Activated T-cell treated with anti-CD3 and anti-CD28 coated beads, Interleukin-2, amount 50 U/mL, for 24 hours (primary cell): ENCODE measurements at regions not wholly inside any gene's neighbourhood (a gene's known extent, or its start where the extent isn't known, plus 50 kb on each side); places are given as distances from the start of the nearest gene placed in this dataset.

Source experiments
- DNase-seq: peaks from one replicate; pipeline ENCODE4 v3.0.0-alpha.2; 2020
- H3K27ac Mint-ChIP-seq: 2 replicates; pipeline ENCODE4 v1.8.0; 2020; ENCODE audit warnings: mild to moderate bottlenecking, mixed read lengths
- H3K27me3 Mint-ChIP-seq: 2 replicates; pipeline ENCODE4 v1.8.0; 2020; ENCODE audit warnings: mixed read lengths
- H3K36me3 Mint-ChIP-seq: 2 replicates; pipeline ENCODE4 v1.8.0; 2020; ENCODE audit warnings: low read depth, mixed read lengths
- H3K4me1 Mint-ChIP-seq: 2 replicates; pipeline ENCODE4 v1.8.0; 2020; ENCODE audit warnings: low read depth, mixed read lengths
- H3K4me3 Mint-ChIP-seq: 2 replicates; pipeline ENCODE4 v1.8.0; 2020; ENCODE audit warnings: mild to moderate bottlenecking, moderate library complexity, mixed read lengths
- H3K9me3 Mint-ChIP-seq: 2 replicates; pipeline ENCODE4 v1.8.0; 2020; ENCODE audit warnings: mixed read lengths

GRCh38 chr20:22402550-22402949, 181.8 kb downstream of the FOXA2 start:
- Mint-ChIP-seq H3K9me3 (no peaks in the 10 kb centered on the region), H3K27me3 (peaks cover 12% of the 10 kb centered on the region), H3K36me3 (no peaks in the 10 kb centered on the region), H3K4me1 (peaks cover 2% of the 10 kb centered on the region), H3K27ac (no peak overlapping the region), H3K4me3 (no peak overlapping the region)
- DNase-seq = no peak

DNA sequence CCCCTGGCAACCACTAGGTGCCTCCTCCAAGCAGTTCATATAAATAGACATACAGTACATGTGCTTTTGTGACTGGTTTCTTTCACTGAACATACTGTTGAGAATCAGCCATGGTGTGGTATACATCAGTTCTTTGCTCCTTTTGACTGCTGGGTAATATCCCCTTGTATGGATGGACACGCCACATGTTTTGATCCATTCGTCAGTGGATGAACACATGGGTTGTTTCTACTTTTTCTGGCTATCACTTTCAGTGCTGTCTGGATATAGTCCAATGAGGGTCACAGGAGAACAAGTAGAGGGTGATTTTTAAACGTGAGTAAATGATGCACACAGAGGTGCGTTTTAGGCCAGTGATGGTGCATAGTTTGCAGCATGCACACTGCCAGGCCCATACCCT, 183.9 kb downstream of the FOXA2 start:
- Mint-ChIP-seq H3K36me3 (no peaks in the 10 kb centered on the region), H3K4me1 (peaks cover 2% of the 10 kb centered on the region), H3K4me3 (no peak overlapping the region), H3K27me3 (peaks cover 12% of the 10 kb centered on the region), H3K9me3 (no peaks in the 10 kb centered on the region), H3K27ac (no peak overlapping the region)
- no peak for DNase-seq

DNA sequence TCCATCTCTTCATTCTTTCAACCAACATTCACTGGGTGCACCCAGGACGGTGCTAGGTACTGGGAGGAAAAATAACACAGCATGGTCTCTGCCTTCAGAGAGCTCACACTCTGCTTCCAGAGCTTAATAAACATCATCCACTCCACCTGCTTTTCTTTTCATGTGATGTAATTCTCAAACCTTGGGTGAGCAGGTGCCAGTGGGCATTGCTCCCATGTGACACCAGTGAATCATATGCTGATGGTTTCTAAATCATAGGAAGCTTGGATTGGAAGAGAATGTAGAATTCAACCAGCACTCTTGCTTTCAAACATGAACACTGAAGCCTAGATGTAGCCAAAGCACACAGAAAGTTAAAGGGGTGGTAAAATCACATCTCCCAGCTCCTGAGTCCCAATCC, 189.8 kb downstream of the FOXA2 start:
- no peaks in the 10 kb centered on the region for H3K27me3 Mint-ChIP-seq
- peaks cover 2% of the 10 kb centered on the region for H3K9me3 Mint-ChIP-seq
- no peak overlapping the region for H3K4me3 Mint-ChIP-seq
- H3K36me3 Mint-ChIP-seq = no peaks in the 10 kb centered on the region
- H3K4me1 Mint-ChIP-seq = no peaks in the 10 kb centered on the region
- H3K27ac Mint-ChIP-seq = no peak overlapping the region
- DNase-seq = no peak

DNA sequence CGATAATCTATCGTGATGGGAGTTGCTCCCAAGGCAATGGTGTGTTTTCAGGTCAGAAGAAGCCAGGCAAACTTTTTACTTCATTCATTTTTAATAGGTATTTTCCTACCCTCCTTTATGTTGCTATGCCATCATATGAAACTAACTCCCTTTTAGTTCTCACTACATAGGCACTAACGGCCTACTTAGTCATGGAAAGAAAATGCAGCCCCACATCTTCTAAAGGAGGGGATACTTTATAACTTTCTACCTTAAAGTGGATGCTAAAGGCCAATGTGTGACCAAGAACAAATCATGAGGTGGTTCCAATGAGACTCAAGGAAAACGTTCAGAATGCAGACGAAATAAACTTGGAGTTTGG, 193.8 kb downstream of the FOXA2 start:
- no peaks in the 10 kb centered on the region for H3K27me3 Mint-ChIP-seq
- DNase-seq = no peak
- H3K4me3 Mint-ChIP-seq = no peak overlapping the region
- peaks cover 2% of the 10 kb centered on the region for H3K9me3 Mint-ChIP-seq
- no peaks in the 10 kb centered on the region for H3K4me1 Mint-ChIP-seq
- H3K27ac Mint-ChIP-seq = no peak overlapping the region
- H3K36me3 Mint-ChIP-seq = no peaks in the 10 kb centered on the region

DNA sequence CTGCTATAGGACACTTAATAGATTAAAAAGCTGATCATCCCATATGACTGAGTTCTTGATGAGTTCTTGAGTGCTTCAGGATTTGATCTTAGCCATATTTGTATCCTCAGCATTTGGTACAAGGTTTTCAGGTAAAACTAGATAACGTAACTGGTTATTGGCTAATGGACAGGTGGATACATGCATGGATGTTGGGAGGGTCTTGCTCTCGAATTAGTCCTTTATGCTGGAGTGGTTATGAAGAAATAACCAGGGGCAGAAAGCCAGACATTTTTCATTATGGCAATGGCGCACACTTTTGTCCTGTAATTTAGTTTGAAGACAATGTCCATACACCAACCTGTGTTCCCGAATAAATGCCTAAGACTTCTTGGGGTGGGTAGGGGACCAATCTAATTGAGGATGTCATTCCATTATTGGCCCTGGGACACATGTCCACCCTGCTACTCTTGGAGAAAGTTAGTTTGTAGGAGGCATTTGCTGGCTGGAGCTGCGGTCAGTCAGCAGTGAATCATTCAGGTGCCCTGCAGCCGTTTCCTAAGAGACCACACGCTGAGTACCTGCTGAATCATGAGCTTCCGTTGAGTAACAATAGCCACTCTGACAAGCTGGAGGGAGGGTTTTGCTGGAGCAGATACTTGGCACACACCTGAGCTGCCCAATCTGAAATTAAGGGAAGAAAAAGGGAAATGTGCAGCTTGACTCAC, 194.4 kb downstream of the FOXA2 start:
- DNase-seq = no peak
- H3K27me3 Mint-ChIP-seq = no peaks in the 10 kb centered on the region
- peaks cover 2% of the 10 kb centered on the region for H3K9me3 Mint-ChIP-seq
- H3K27ac Mint-ChIP-seq = no peak overlapping the region
- H3K4me1 Mint-ChIP-seq = no peaks in the 10 kb centered on the region
- H3K36me3 Mint-ChIP-seq = no peaks in the 10 kb centered on the region
- no peak overlapping the region for H3K4me3 Mint-ChIP-seq

DNA sequence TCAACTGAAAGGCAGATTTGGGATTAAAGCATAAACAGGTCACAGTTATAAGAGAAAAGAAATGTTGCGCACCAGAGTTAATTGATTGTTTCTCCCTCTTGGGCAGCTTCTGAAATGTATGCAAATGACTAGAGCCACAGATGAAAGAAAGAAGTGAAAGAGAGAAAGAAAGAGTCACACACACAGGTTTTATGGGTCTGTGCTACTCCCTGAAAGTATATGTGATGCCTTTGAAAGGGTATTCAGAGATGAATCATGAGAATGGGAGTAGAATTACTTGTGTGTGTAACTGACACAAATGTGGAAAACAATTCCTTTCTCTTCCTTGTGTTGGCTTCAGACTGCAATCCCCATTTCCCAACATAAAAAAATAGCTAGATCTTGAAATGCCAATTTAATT, 196.9 kb downstream of the FOXA2 start:
- DNase-seq = no peak
- Mint-ChIP-seq H3K4me3 (no peak overlapping the region), H3K9me3 (peaks cover 5% of the 10 kb centered on the region), H3K36me3 (no peaks in the 10 kb centered on the region), H3K4me1 (no peaks in the 10 kb centered on the region), H3K27me3 (no peaks in the 10 kb centered on the region), H3K27ac (no peak overlapping the region)

DNA sequence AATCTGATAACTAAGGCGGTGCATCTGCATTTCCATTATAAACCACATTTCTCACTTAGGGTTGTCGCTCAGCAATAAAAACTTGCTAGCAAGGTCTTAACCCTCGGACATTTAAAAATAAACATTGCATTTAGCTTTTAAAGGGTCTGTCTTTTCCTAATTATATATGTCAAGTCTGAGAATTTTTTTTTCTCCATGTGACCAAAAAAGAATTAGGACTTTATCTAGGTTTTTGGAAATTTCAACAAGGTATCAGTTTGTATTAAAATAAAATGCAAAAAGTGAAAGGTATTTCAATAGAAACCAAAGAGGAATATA, 198.1 kb downstream of the FOXA2 start:
- H3K36me3 Mint-ChIP-seq = no peaks in the 10 kb centered on the region
- no peak overlapping the region for H3K27ac Mint-ChIP-seq
- peaks cover 5% of the 10 kb centered on the region for H3K9me3 Mint-ChIP-seq
- no peak for DNase-seq
- H3K27me3 Mint-ChIP-seq = no peaks in the 10 kb centered on the region
- H3K4me3 Mint-ChIP-seq = no peak overlapping the region
- H3K4me1 Mint-ChIP-seq = no peaks in the 10 kb centered on the region

GRCh38 chr20:22385602-22386305, 198.6 kb downstream of the FOXA2 start:
- Mint-ChIP-seq H3K9me3 (peaks cover 5% of the 10 kb centered on the region), H3K4me3 (no peak overlapping the region), H3K27me3 (no peaks in the 10 kb centered on the region)

GRCh38 chr20:22384978-22385377, 199.4 kb downstream of the FOXA2 start:
- Mint-ChIP-seq H3K4me1 (no peaks in the 10 kb centered on the region), H3K9me3 (peaks cover 5% of the 10 kb centered on the region), H3K27me3 (no peaks in the 10 kb centered on the region), H3K27ac (no peak overlapping the region), H3K4me3 (no peak overlapping the region), H3K36me3 (no peaks in the 10 kb centered on the region)
- no peak for DNase-seq

More at GRCh38 chr20:22385602-22386305, 198.6 kb downstream of the FOXA2 start:
- Mint-ChIP-seq H3K27ac (no peak overlapping the region), H3K4me1 (no peaks in the 10 kb centered on the region), H3K36me3 (no peaks in the 10 kb centered on the region)
- DNase-seq = no peak

DNA sequence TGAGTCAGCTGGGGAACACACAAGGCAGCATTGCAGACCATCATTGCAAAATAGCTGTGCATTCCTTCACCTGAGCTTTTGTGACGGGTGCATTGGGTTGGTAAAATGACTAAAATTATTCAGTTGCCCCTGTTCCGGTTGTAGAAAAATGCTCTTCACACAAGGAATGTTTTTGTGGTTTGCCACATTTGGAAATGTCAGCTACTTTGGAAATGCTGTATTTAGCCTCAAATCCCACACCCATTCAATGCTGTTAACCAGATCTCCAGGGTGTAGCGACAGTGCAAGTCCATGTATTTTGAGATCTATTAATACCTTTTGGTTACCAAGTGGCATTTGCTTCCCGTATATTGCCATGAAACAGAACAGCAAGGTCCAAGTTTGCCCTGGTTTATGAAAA, 201.2 kb downstream of the FOXA2 start:
- Mint-ChIP-seq H3K27ac (no peak overlapping the region), H3K4me1 (no peaks in the 10 kb centered on the region), H3K9me3 (peaks cover 2% of the 10 kb centered on the region), H3K36me3 (no peaks in the 10 kb centered on the region), H3K4me3 (no peak overlapping the region), H3K27me3 (no peaks in the 10 kb centered on the region)
- DNase-seq = no peak

GRCh38 chr20:22382742-22383141, 201.6 kb downstream of the FOXA2 start:
- Mint-ChIP-seq H3K4me1 (no peaks in the 10 kb centered on the region), H3K9me3 (peaks cover 2% of the 10 kb centered on the region), H3K4me3 (no peak overlapping the region), H3K27ac (no peak overlapping the region), H3K36me3 (no peaks in the 10 kb centered on the region), H3K27me3 (no peaks in the 10 kb centered on the region)
- no peak for DNase-seq

DNA sequence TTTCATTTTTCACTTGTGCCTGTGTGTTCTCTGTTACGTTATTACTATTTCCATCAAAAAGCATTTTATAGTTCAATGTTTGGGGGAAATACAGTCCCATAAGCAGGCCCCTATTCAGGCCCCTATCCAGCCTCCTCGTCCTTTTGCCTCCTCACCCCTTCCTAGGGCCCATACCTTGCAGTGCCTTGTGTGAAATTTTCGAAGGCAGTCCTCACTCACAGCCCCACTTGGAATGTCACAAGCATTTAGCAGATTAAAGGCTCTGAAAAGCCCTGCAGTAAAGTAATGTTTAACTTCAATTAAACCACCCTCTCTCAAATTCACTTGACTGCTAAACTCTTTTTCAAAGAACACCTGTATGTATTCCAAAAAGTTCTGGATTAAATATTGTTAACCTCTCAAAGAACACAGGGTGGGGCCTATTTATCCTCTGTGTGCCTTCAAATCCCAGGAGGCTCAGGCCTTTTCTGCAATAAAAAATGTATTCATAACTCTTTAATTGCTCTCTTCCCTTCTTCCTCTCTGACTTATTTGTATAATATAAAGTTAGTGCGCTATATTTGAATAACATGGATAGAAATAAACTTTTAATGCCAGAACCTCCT, 202.5 kb downstream of the FOXA2 start:
- no peak overlapping the region for H3K4me3 Mint-ChIP-seq
- no peak for DNase-seq
- no peaks in the 10 kb centered on the region for H3K27me3 Mint-ChIP-seq
- H3K36me3 Mint-ChIP-seq = no peaks in the 10 kb centered on the region
- no peaks in the 10 kb centered on the region for H3K4me1 Mint-ChIP-seq
- H3K27ac Mint-ChIP-seq = no peak overlapping the region
- H3K9me3 Mint-ChIP-seq = peaks cover 2% of the 10 kb centered on the region

- Mint-ChIP-seq H3K9me3 (peaks cover 2% of the 10 kb centered on the region), H3K27ac (no peak overlapping the region), H3K36me3 (no peaks in the 10 kb centered on the region), H3K4me3 (no peak overlapping the region), H3K27me3 (no peaks in the 10 kb centered on the region), H3K4me1 (no peaks in the 10 kb centered on the region)
- no peak for DNase-seq
These were observed 204.9 kb downstream of the FOXA2 start for GRCh38 chr20:22379472-22379871.

DNA sequence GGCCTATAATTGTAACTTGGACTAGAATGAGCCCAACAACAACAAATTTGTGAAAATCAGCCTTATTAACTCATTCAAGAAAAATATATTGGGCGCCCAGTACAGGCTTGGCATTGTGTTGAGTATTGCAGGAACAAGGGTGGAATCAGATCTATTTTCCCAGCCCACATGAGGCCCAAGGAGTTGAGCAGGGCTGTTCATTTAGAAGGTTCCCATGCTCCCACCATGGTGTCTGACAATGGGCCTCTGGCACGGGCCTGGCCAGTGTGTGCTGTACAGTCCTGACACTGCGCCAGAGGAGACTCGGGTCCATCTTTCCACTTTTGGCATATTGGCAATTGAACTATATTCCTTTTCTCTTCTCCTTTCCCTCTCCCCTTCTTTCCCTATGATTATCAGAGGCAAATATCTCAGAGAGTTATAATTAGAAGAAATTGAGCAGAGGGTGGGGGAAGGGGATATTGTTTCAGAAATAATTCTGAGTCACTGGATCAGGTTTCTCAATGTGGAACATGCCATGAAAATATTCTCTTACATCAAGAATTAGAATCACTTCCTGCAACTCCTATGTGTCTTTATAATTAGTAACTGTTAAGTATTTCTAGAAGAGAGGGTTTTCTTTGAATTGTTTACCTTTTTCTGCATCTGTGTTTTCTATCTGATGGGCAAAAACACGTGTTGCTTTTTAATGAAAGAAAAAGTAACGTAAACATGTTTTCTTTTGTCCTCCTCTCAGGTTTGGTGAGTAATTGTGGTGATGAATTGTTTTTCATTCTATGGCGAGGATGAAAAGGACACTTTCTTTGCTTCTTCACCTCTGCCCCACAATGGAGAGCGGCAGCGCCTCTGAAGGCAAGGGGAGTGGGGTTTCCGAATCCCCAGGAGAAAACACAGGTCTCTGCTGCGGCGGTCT, 209.4 kb downstream of the FOXA2 start:
- no peak for DNase-seq
- no peaks in the 10 kb centered on the region for H3K27me3 Mint-ChIP-seq
- H3K36me3 Mint-ChIP-seq = no peaks in the 10 kb centered on the region
- no peak overlapping the region for H3K27ac Mint-ChIP-seq
- H3K9me3 Mint-ChIP-seq = no peaks in the 10 kb centered on the region
- H3K4me3 Mint-ChIP-seq = no peak overlapping the region
- peaks cover 9% of the 10 kb centered on the region for H3K4me1 Mint-ChIP-seq
